Stimulated activated CD4-positive, alpha-beta T cell treated with anti-CD3 and anti-CD28 coated beads, Interleukin-1b, Interleukin-23, amount 100 ng/mL, for 48 hours (primary cell): ENCODE measurements at regions not wholly inside any gene's neighbourhood (a gene's known extent, or its start where the extent isn't known, plus 50 kb on each side); places are given as distances from the start of the nearest gene placed in this dataset.

Experiments used
- DNase-seq: peaks from one replicate; pipeline ENCODE4 v3.0.0-alpha.2; 2020

- DNase-seq: no peak
Observed at GRCh38 chr7:371779-372545, 82.0 kb downstream of the FOXL3 start.

GRCh38 chr7:372546-372931 lies 82.6 kb downstream of the FOXL3 start:
- no peak for DNase-seq

GRCh38 chr7:372932-373791 lies 83.2 kb downstream of the FOXL3 start:
- peak; percentile 0 for DNase-seq

- peak; percentile 1 for DNase-seq
Observed at GRCh38 chr7:373818-374705, 84.1 kb downstream of the FOXL3 start.

- no peak for DNase-seq
Observed at GRCh38 chr7:374706-375311, 84.8 kb downstream of the FOXL3 start.

GRCh38 chr7:375321-375831 lies 85.4 kb downstream of the FOXL3 start:
- no peak for DNase-seq

- peak; percentile 0 for DNase-seq
Observed at GRCh38 chr7:375901-376305, 85.9 kb downstream of the FOXL3 start.

GRCh38 chr7:376306-377079 lies 86.5 kb downstream of the FOXL3 start:
- no peak for DNase-seq

GRCh38 chr7:377080-378040 lies 87.4 kb downstream of the FOXL3 start:
- no peak for DNase-seq

- no peak for DNase-seq
Observed at GRCh38 chr7:378041-378420, 88.1 kb downstream of the FOXL3 start.

GRCh38 chr7:378551-379455 lies 88.8 kb downstream of the FOXL3 start:
- no peak for DNase-seq

- no peak for DNase-seq
Observed at GRCh38 chr7:379456-380138, 89.6 kb downstream of the FOXL3 start.

- no peak for DNase-seq
Observed at GRCh38 chr7:380139-380485, 90.1 kb downstream of the FOXL3 start.

GRCh38 chr7:380711-381210 lies 90.8 kb downstream of the FOXL3 start:
- no peak for DNase-seq

- DNase-seq: no peak
Observed at GRCh38 chr7:381211-382042, 91.5 kb downstream of the FOXL3 start.

GRCh38 chr7:382043-382400 lies 92.1 kb downstream of the FOXL3 start:
- DNase-seq: no peak

GRCh38 chr7:386385-386784 lies 96.4 kb downstream of the FOXL3 start:
- no peak for DNase-seq
